AG08395 (cell line): ENCODE measurements at regions not wholly inside any gene's neighbourhood (a gene's known extent, or its start where the extent isn't known, plus 50 kb on each side); places are given as distances from the start of the nearest gene placed in this dataset.
"Not testable (repeated sequence)": the region's sequence is repeated elsewhere in the genome, so short reads cannot be mapped to it uniquely, and the experiment has no call there.

Experiments
- DNase-seq: peaks from one replicate; pipeline ENCODE4 v3.0.0; 2012; ENCODE audit warnings: mixed read lengths, low spot score

DNA sequence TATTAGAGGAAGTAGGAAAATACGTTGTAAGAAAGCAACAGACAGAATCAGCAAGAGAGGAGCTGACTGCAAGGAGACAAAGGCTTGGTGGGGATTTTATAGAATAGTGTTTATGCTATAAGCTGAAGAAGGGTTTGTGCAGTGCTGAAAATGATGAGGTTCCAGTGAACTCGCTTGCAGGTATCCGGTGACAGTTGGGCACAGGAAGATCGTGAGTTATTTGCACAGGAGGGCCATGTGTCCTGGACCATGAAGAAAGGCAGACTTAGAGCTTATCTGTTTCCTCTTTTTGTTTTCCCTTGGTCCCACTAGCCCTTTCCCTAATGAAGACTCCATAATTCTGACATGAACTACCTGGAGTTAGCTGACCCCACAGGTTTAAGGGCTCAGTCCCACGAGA lies 61.4 kb downstream of the NXNL2 start:
- DNase-seq = no peak

DNA sequence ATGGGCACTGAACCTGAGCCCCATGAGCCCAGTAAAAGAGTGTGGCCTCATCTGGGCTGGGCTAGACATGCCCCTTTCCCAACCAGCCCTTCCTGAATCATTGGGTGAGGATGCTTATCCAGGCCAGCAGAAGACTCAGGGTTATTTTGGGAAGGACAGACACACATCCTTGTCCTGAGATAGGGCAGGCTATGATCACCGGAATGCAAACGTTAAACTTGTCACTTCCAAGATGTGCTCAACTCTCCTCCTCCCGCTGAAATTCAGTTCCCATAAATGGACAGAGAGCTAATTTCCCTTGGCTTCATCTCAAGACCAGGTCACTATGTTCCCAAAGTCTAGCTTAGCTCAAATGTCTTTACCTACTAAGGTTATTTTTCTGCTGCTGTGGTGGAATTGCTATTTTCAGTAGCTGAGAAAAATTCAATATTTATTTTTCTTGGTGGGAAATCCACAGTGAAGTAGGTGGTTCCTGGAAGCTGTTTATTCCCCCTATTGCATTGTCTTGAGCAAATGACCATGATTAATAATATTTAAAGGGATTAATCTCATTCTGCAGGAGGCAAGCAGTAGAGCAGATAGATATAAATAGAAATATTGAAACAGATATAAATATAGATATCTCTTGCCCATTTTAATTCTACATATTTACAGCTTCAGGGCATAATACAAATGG lies 70.0 kb downstream of the NXNL2 start:
- no peak for DNase-seq

- peak; percentile 59 for DNase-seq
These were observed 70.8 kb downstream of the NXNL2 start for GRCh38 chr9:88605512-88606362.

GRCh38 chr9:88614359-88614758 lies 79.4 kb downstream of the NXNL2 start:
- DNase-seq = no peak

DNA sequence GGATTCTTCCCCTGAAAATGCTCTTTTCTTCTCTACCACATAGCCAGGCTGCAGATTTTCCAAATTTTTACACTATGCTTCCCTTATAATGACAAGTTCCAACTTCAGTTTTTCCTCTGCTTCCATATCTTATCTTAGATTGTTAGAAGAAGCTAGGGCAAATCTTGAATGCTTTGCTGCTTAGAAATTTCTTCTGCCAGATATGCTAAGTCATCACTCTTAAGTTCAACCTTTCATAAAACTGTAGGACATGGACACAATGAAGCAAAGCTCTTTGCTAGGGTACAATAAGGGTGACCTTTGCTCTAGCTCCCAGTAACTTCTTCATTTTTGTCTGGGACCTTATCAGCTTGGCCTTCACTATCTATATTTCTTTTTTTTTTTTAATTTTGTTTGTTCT lies 88.7 kb downstream of the NXNL2 start:
- DNase-seq = no peak

GRCh38 chr9:88628114-88628513 lies 93.1 kb downstream of the NXNL2 start:
- DNase-seq = peak; percentile 35

DNA sequence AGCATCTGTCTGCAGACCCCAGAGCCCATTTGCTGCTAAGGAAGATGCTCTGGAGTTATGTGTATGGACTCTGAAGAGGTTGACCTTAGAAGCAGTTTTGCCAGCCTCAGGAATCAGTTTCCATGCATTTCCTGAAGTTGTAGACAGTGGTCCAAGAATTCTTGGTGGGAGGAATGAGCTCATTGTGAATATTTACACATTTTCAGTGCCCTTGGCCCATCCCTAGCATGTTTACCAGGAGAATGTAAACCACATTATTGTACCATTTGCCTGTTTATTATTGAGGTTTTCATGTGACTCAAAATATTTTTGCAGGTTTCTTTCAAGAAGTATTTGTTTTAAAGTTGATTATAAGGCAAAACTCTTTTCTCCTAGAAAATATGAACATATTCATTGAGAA lies 93.8 kb downstream of the NXNL2 start:
- peak; percentile 24 for DNase-seq

DNA sequence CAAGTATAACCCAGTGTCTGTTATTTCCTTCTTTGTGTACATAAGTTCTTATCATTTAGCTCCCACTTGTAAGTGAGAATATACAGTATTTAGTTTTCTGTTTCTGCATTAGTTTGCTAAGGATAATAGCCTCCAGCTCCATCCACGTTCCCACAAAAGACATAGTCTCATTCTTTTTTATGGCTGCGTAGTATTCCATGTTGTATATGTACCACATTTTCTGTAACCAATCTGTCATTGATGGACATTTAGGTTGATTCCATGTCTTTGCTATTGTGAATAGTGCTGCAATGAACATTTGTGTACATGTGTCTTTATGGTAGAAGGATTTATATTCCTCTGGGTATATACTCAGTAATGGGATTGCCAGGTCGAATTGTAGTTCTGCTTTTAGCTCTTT lies 95.6 kb downstream of the NXNL2 start:
- not testable (repeated sequence) for DNase-seq

GRCh38 chr9:88635151-88635550 lies 100.2 kb downstream of the NXNL2 start:
- DNase-seq = no peak

GRCh38 chr9:88641456-88642240 lies 106.7 kb downstream of the NXNL2 start:
- peak; percentile 57 for DNase-seq

- no peak for DNase-seq
These were observed 107.4 kb downstream of the NXNL2 start for GRCh38 chr9:88642336-88642735.

DNA sequence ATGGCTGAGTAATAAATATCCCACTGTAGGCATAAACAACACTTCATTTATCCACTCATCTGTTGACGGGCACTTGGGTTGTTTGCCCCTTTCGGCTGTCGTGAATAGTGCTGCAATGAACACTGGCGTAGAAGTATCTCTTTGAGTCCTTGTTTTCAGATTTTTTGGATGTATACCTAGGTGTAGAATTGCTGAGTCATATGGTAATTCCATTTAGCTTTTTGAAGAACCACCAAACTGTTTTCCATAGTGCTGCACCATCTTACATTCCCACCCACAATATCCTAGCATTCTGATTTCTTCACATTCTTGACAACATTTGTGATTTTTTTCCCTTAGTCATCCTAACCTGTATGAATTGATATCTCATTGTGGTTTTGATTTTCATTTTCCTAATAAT lies 109.0 kb downstream of the NXNL2 start:
- DNase-seq = no peak

GRCh38 chr9:88645172-88645878 lies 110.3 kb downstream of the NXNL2 start:
- DNase-seq = no peak

DNA sequence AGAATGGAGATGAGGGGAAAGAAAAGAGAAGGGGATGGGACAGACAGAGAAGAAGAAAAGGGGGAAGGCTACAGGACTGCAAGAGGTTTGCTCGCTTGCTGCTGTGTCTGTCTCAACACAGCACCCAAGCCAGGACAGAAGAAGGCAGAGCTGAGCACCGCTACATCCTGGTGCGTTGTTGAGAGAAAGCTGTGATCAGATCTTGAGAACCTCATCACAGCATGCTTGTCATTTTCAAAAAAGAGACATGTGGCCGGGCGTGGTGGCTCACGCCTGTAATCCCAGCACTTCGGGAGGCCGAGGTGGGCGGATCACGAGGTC lies 110.9 kb downstream of the NXNL2 start:
- DNase-seq = no peak

DNA sequence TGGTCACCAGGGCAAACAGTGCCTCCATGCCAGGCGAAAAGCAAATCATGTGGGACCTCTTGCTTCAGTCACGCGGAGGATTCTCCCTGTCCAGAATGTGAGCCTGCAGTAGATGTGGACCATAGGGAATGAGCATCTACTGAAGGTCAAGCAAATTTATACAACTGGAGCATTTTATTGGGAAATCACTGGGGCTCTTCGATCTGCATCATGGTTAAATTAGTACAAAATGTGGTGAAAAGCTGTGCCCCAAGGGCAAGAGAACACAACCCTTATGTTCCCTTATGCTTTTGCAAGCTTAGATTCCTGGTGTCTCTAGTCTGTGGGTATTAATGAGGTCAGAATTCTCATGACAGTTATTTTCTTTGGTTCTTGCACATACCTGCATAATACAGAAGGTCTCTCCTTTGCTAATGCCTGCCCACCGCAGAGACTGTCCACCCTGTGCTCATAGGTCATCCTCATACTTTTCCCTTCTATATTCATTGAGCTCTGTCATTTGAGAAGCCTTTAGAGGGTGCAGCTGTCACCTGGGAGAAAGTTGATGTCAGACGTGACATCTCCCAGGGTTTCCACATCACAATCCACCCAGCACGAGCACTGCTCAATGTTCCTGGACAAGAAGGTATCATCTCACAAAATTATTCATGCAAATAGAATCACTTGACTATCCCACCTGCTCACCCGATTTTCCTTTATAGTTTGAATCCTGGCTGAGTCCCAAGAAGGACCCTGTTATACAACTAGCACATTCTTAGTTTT lies 111.7 kb downstream of the NXNL2 start:
- no peak for DNase-seq

DNA sequence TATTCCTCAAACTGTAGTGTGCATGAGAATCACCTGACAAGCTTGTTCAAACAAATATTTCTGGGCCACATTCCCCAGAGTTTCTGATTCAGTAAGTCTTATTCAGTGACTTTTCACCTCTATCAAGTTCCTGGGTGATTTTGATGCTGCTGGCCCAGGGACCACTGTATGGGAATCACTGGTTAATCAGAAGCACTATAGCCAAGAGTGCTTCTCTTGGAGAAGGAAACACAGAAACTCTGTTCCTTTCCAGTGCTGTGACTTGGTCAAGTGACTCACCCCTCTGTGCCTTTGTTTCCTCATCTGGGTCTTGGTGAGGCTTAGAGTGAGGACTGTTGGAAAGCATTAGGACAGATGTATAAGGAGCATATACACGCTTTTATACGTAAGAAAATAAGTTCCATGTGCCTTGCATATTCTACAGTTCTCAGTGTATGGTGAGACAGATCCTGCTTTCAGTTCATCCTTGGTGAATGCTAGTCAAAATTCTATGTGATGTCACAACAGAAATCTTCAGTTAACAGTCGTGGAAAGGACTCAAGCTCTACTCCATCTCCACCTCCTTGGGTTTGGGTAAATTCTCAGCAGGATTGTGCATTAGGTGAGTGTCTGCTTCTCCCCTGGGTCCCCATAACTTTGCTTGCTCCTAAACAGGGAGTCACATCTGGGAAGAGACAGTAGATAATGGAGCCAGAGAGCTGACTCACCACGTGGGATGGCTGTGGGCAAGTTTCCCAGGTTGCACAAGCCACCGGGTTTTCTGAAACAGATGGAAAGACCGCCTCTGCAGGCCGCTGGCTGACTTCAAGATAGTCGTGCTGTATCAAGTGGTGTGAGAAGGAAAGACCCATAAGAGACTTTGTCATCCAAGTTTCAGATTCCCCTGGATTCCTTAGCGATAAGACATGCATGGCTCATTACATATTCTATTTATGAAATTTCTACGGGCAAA lies 117.0 kb downstream of the NXNL2 start:
- peak; percentile 96 for DNase-seq

- DNase-seq = no peak
These were observed 117.9 kb downstream of the NXNL2 start for GRCh38 chr9:88652876-88653275.

DNA sequence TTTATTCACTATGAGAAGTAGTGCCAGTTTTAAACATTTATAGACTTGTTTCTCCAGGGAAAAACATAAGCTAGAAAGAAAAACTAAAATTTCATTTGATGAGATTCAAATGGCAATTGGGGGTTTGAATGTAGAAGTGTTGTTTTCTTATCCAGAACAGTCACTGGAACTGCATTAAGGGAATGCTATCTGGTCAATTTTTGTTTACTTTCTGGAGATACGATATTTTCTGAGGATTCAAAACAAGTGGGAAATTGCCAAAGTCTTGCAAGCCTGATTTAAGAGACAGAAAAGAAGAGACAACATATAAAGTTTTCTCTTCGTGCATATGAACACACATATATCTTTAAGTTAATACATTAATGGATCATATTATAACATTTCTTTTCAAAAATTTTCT lies 118.4 kb downstream of the NXNL2 start:
- DNase-seq = no peak

DNA sequence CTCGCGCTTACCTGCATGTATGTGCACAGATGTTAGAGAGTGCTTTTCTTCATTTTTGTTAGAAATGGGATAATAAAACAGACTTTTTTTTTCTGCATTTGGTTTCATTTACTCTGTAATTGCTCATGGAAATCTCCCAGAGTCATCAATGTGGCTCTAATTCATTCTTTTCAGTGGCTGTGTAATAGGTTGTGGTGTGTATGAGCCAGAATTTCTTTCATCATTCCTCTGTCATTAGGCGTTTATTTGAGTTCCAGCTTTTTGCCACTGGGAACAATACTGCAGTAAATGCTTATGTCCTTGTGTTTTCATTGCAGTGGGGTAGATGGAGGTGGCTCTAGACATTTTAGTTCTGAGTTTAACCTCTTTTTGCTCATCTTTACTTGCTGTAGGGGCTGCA lies 118.9 kb downstream of the NXNL2 start:
- peak; percentile 60 for DNase-seq

GRCh38 chr9:88657893-88658292 lies 122.9 kb downstream of the NXNL2 start:
- no peak for DNase-seq
